GM21447 (cell line): ENCODE measurements at regions not wholly inside any gene's neighbourhood (a gene's known extent, or its start where the extent isn't known, plus 50 kb on each side); places are given as distances from the start of the nearest gene placed in this dataset.

Experiments used
- ATAC-seq: cut with Tn5 transposase; IDR thresholded peaks from one replicate; pipeline ENCODE4 v1.9.1; 2021; ENCODE audit not compliant: unreplicated experiment

- no peak for ATAC-seq
Measured at GRCh38 chr3:10695595-10696285, 120.3 kb upstream of the SLC6A11 start.

- ATAC-seq: no peak
Measured at GRCh38 chr3:10697918-10698317, 118.1 kb upstream of the SLC6A11 start.

GRCh38 chr3:10700821-10701220 is 115.2 kb upstream of the SLC6A11 start:
- no peak for ATAC-seq

GRCh38 chr3:10702961-10703740 is 112.9 kb upstream of the SLC6A11 start:
- no peak for ATAC-seq

- no peak for ATAC-seq
Measured at GRCh38 chr3:10703875-10704274, 112.2 kb upstream of the SLC6A11 start.

GRCh38 chr3:10706156-10706739 is 109.8 kb upstream of the SLC6A11 start:
- no peak for ATAC-seq

GRCh38 chr3:10706740-10707399 is 109.2 kb upstream of the SLC6A11 start:
- ATAC-seq: no peak

GRCh38 chr3:10707400-10708215 is 108.4 kb upstream of the SLC6A11 start:
- no peak for ATAC-seq

GRCh38 chr3:10708216-10708893 is 107.7 kb upstream of the SLC6A11 start:
- ATAC-seq: no peak

- ATAC-seq: no peak
Measured at GRCh38 chr3:10709110-10709781, 106.8 kb upstream of the SLC6A11 start.

- no peak for ATAC-seq
Measured at GRCh38 chr3:10712121-10712520, 103.9 kb upstream of the SLC6A11 start.

GRCh38 chr3:10713656-10714055 is 102.4 kb upstream of the SLC6A11 start:
- no peak for ATAC-seq

- no peak for ATAC-seq
Measured at GRCh38 chr3:10715886-10716285, 100.1 kb upstream of the SLC6A11 start.

GRCh38 chr3:10716964-10717363 is 99.1 kb upstream of the SLC6A11 start:
- ATAC-seq: no peak

GRCh38 chr3:10717756-10718155 is 98.3 kb upstream of the SLC6A11 start:
- no peak for ATAC-seq

- no peak for ATAC-seq
Measured at GRCh38 chr3:10721101-10721500, 94.9 kb upstream of the SLC6A11 start.

GRCh38 chr3:10722911-10723310 is 93.1 kb upstream of the SLC6A11 start:
- no peak for ATAC-seq

GRCh38 chr3:10723991-10724390 is 92.0 kb upstream of the SLC6A11 start:
- no peak for ATAC-seq

GRCh38 chr3:10725067-10725466 is 91.0 kb upstream of the SLC6A11 start:
- ATAC-seq: no peak

GRCh38 chr3:10725846-10726245 is 90.2 kb upstream of the SLC6A11 start:
- no peak for ATAC-seq
